CD14-positive monocyte (primary cell): ENCODE measurements at regions not wholly inside any gene's neighbourhood (a gene's known extent, or its start where the extent isn't known, plus 50 kb on each side); places are given as distances from the start of the nearest gene placed in this dataset.

Experiments
- DNase-seq, 3 donors: peaks; one replicate each; pipeline ENCODE4 v3.0.0-alpha.2; 2011 to 2022
- H2AFZ ChIP-seq: 2 replicates; pipeline ENCODE4 v1.6.0; 2012; ENCODE audit warnings: mild to moderate bottlenecking, low read depth, low read length, inconsistent platforms; ENCODE audit not compliant: insufficient read depth, poor library complexity, severe bottlenecking
- H3K27ac ChIP-seq, 2 donors: 1 replicate in 1 of 2; 2 replicates in 1 of 2; pipeline ENCODE4 v1.5.1; 2012 to 2013; ENCODE audit warnings: low read length in 2 of 2, control low read depth in 1 of 2, inconsistent platforms in 1 of 2, low read depth in 1 of 2, mild to moderate bottlenecking in 1 of 2
- H3K27me3 ChIP-seq, 2 donors: one replicate each; pipeline versions ENCODE4 v1.6.0 to v1.6.1; 2011 to 2013; ENCODE audit warnings: low read length in 2 of 2; ENCODE audit not compliant: control insufficient read depth in 2 of 2, insufficient read depth in 2 of 2
- H3K36me3 ChIP-seq, 2 donors: replicated peaks in 1 of 2; 1 replicate in 1 of 2; 2 replicates in 1 of 2; pipeline versions ENCODE4 v1.5.1 to v1.6.1; 2012 to 2013; ENCODE audit warnings: low read length in 2 of 2, control low read depth in 1 of 2, inconsistent platforms in 1 of 2, mild to moderate bottlenecking in 1 of 2; ENCODE audit not compliant: insufficient read depth in 2 of 2, control insufficient read depth in 1 of 2
- H3K4me1 ChIP-seq, 2 donors: 1 replicate in 1 of 2; 2 replicates in 1 of 2; pipeline versions ENCODE4 v1.5.1 to v1.6.1; 2012 to 2013; ENCODE audit warnings: low read length in 2 of 2, control low read depth in 1 of 2, inconsistent platforms in 1 of 2, mild to moderate bottlenecking in 1 of 2, moderate library complexity in 1 of 2; ENCODE audit not compliant: insufficient read depth in 2 of 2, control insufficient read depth in 1 of 2
- H3K4me2 ChIP-seq: replicated peaks from 2 replicates; pipeline ENCODE3; 2012; ENCODE audit warnings: low read length, moderate library complexity, mild to moderate bottlenecking; ENCODE audit not compliant: poor library complexity, severe bottlenecking; ENCODE audit errors: extremely low read depth
- H3K4me3 ChIP-seq, 3 experiments: fragments of 200-600 bp in 1 of 3; sonication (generic) in 1 of 3; replicated peaks in 1 of 3; 1 replicate in 2 of 3; 2 replicates in 1 of 3; pipeline ENCODE4 v1.5.1; 2011 to 2013; ENCODE audit warnings: low read length in 3 of 3, mild to moderate bottlenecking in 3 of 3, control low read depth in 2 of 3, low read depth in 2 of 3, inconsistent platforms in 1 of 3, moderate library complexity in 1 of 3
- H3K79me2 ChIP-seq: 2 replicates; pipeline ENCODE4 v1.6.0; 2012; ENCODE audit warnings: mild to moderate bottlenecking, control low read depth, inconsistent platforms, low read length, moderate library complexity; ENCODE audit not compliant: insufficient read depth
- H3K9ac ChIP-seq: 2 replicates; pipeline ENCODE4 v1.6.0; 2017; ENCODE audit warnings: low read length, mild to moderate bottlenecking; ENCODE audit not compliant: insufficient read depth, poor library complexity, severe bottlenecking
- H3K9me3 ChIP-seq, 2 donors: replicated peaks in 1 of 2; 1 replicate in 1 of 2; 2 replicates in 1 of 2; pipeline versions ENCODE4 v1.5.1 to v1.6.1; 2012 to 2013; ENCODE audit warnings: low read length in 2 of 2, control low read depth in 1 of 2; ENCODE audit not compliant: control insufficient read depth in 1 of 2, insufficient read depth in 1 of 2
- H4K20me1 ChIP-seq: 2 replicates; pipeline ENCODE4 v1.6.0; 2012; ENCODE audit warnings: mild to moderate bottlenecking, low read length, control low read depth, moderate library complexity; ENCODE audit not compliant: insufficient read depth
- H3K27ac Mint-ChIP-seq, 7 donors: one replicate each; pipeline ENCODE4 v1.8.0; 2020; ENCODE audit warnings: mild to moderate bottlenecking in 7 of 7, mixed read lengths in 7 of 7, moderate library complexity in 6 of 7, inconsistent platforms in 2 of 7
- H3K27me3 Mint-ChIP-seq, 3 donors: one replicate each; pipeline ENCODE4 v1.8.0; 2021 to 2022; ENCODE audit warnings: low read depth in 3 of 3, mild to moderate bottlenecking in 3 of 3, mixed read lengths in 3 of 3, moderate library complexity in 3 of 3, inconsistent platforms in 1 of 3
- H3K36me3 Mint-ChIP-seq, 2 donors: one replicate each; pipeline ENCODE4 v1.8.0; 2020; ENCODE audit warnings: mixed read lengths in 2 of 2, inconsistent platforms in 1 of 2, mild to moderate bottlenecking in 1 of 2
- H3K4me1 Mint-ChIP-seq: one replicate; pipeline ENCODE4 v1.8.0; 2020; ENCODE audit warnings: mild to moderate bottlenecking, mixed read lengths
- H3K4me3 Mint-ChIP-seq, 2 donors: one replicate each; pipeline ENCODE4 v1.8.0; 2020; ENCODE audit warnings: mild to moderate bottlenecking in 2 of 2, mixed read lengths in 2 of 2, moderate library complexity in 1 of 2
- H3K9me3 Mint-ChIP-seq, 7 donors: one replicate each; pipeline ENCODE4 v1.8.0; 2020 to 2022; ENCODE audit warnings: mixed read lengths in 7 of 7, mild to moderate bottlenecking in 6 of 7, moderate library complexity in 6 of 7, inconsistent platforms in 2 of 7
- CTCF ChIP-seq: fragments of 200-600 bp; IDR thresholded peaks from one replicate; pipeline ENCODE4 v1.8.0; 2022; ENCODE audit warnings: antibody characterized with exemption, mild to moderate bottlenecking
- WGBS: methylation state at CpG from one replicate; pipeline ENCODE4 v1.1.5; 2013; ENCODE audit warnings: missing lambda C conversion rate; ENCODE audit not compliant: insufficient coverage; 5-methylcytosine and 5-hydroxymethylcytosine counted together
- intact Hi-C, 2 donors: fragments of 100-400 bp; cut with micrococcal nuclease; formaldehyde crosslinking; loops; one replicate each; pipeline versions ENCODE4 v1.15.0 to v1.15.1; 2023

- no peak overlapping the region for H3K4me2 ChIP-seq
- H3K4me1 Mint-ChIP-seq, result no peaks in the 10 kb centered on the region
- 88% methylated on average over 1 of the region's 2 CpGs for WGBS
- no peaks in the 10 kb centered on the region for H3K9me3 ChIP-seq
- H3K36me3 ChIP-seq, result no peaks in the 10 kb centered on the region
- no peak overlapping the region for H3K4me3 ChIP-seq
- no peaks in the 10 kb centered on the region for H3K4me1 ChIP-seq
- no peak for TF ChIP-seq CTCF
- no peaks in the 10 kb centered on the region for H3K27me3 ChIP-seq
- no peaks in the 10 kb centered on the region for H3K79me2 ChIP-seq
- H3K27ac ChIP-seq, result no peak overlapping the region
- H3K4me3 Mint-ChIP-seq, result no peak overlapping the region
- no peak overlapping the region for H3K9ac ChIP-seq
- no peaks in the 10 kb centered on the region for H3K36me3 Mint-ChIP-seq
- intact Hi-C loops, result no loop called here
- no peaks in the 10 kb centered on the region for H4K20me1 ChIP-seq
- no peak for DNase-seq
- H2AFZ ChIP-seq, result no peak overlapping the region
- H3K27me3 Mint-ChIP-seq, result peaks cover 2 to 5% (median 2%) of the 10 kb centered on the region in 3 donors
- H3K9me3 Mint-ChIP-seq, result peaks cover 0 to 1% (median 0%) of the 10 kb centered on the region in 7 donors
- H3K27ac Mint-ChIP-seq, result no peak overlapping the region
These were observed 639.0 kb downstream of the REEP3 start for GRCh38 chr10:64159910-64160872.

DNA sequence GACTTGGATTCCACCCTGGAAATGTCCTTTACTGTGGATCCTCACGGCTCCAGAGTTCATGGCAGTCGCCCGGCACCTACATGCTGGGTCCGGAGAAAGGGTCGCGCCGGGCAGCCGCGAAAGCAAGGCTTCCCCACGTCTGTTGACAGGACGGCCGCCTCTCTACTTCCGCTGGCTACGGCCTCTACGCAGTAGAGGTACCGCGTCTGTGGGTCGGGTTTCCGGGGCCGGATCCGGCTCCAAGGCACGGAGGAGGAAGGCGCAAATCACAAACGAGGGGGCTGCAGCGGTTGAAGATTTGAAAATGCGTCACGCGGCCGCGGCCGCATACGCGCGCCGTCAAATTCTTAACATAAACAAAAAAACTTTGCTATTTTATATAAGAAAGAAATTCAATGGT lies 649.6 kb downstream of the REEP3 start:
- no peak for TF ChIP-seq CTCF
- Histone ChIP-seq H3K36me3 (no peaks in the 10 kb centered on the region), H3K4me3 (no peak overlapping the region), H3K9me3 (peaks cover 0 to 4% of the 10 kb centered on the region in 2 donors), H3K4me2 (no peak overlapping the region), H3K4me1 (no peaks in the 10 kb centered on the region), H3K27me3 (no peaks in the 10 kb centered on the region), H2AFZ (no peak overlapping the region), H3K27ac (no peak overlapping the region), H3K9ac (no peak overlapping the region), H3K79me2 (no peaks in the 10 kb centered on the region), H4K20me1 (no peaks in the 10 kb centered on the region)
- DNase-seq, result no peak
- Mint-ChIP-seq H3K4me3 (no peak overlapping the region), H3K4me1 (no peaks in the 10 kb centered on the region), H3K27ac (no peak overlapping the region), H3K27me3 (no peaks in the 10 kb centered on the region), H3K36me3 (no peaks in the 10 kb centered on the region), H3K9me3 (peaks cover 2 to 19% (median 7%) of the 10 kb centered on the region in 7 donors)
- intact Hi-C loops, result no loop called here
- WGBS, result 93% methylated on average over 18 of the region's 35 CpGs
